CD4-positive, alpha-beta T cell treated with Interleukin-6 for 4 hours (primary cell): ENCODE measurements at regions not wholly inside any gene's neighbourhood (a gene's known extent, or its start where the extent isn't known, plus 50 kb on each side); places are given as distances from the start of the nearest gene placed in this dataset.

Experiments used
- DNase-seq: peaks from one replicate; pipeline ENCODE4 v3.0.0-alpha.2; 2020; ENCODE audit warnings: mixed read lengths

DNA sequence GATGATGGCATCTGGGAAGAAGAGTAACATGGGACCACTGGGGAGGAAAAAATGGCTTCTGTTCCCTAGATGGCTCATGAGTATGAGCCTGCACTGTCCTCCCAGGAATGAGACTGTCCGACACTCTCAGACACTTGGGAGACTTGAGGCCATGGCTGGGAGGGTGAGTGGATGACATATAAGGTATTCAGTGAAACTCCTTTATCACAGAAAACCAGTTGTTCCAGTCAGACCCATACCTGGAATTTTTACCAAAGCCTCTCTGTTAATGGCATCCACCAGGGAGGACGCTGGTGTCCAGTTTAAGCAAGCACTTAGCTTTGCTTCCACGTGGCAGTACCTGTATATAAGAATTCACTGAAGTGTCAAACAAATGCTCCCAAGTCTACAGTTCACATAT is 116.7 kb upstream of the C10orf90 start:
- no peak for DNase-seq

DNA sequence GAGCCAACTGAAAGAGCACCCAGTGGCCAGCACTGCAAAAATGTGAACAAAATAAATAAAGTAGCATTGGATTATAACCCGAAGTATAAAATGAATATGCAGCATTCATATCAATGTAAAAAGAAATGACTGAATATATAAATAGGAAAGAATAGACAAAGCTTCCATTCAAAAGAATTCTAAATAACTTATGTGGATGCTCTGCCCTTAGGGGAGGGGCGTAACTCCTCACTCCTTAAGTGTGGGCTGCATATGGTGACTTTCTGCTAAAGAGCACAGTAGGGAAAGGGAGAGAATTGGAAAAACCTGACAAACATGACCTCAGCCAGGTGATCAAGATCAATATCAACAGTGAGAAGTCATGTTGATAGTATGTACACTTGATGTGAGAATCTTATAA is 109.9 kb upstream of the DOCK1 start:
- no peak for DNase-seq

DNA sequence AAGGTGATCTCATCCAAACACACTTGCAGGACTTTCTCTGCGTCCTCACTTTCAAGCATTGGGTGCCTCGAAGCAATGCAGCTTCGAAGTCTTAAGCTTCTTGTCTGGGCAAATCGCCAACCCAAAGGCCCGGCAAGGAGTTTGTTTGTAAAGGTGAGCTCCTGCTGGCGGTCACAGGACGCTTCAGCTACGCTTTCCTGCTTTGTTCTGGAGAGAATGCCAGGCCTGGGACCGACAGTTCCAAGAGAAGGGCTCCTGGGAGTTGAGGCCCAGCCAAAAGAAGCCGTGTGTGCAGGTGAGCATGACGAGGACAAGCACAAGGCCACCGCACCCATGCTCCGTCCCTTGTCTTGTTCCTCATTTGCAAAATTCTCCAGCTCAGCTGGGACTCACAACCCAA is 106.6 kb upstream of the DOCK1 start:
- no peak for DNase-seq

DNA sequence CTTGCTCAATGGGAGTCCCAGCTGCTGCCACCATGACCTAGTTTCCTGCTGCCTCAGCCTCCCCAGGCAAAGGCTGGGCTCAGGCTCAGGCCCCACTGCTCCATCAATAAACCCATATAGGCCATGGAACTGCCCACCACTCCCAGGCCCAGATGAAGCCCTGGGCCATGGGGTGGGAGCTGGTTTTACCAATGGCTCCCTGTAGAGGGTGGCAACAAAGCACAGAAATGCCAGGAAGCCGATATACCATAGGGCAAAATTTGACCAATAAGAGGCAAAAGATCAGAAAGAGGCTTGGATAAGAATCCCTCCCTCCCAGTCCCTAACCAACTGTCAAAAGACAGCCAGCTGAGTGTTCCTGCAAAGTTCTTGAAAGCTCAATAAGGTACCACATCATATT is 101.8 kb upstream of the DOCK1 start:
- no peak for DNase-seq

DNA sequence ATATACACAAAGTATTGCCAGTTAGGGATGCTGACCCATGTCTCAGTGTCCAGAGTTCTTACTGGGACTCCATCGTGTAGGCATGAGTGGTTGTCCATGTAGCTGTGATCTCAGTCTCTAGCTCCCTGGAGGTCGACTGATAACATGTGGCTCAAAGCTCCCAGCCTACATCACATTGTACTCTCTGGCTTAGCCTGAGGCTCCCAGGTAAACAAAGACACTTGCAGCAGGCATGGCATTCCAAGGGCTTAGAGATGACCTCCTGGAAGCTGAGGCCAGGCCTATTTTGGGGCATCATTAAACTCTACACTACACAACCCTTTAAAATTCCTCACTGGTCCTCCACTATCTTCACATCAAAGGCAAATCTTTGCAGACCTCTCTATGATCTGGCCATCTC is 100.8 kb upstream of the DOCK1 start:
- DNase-seq: no peak

DNA sequence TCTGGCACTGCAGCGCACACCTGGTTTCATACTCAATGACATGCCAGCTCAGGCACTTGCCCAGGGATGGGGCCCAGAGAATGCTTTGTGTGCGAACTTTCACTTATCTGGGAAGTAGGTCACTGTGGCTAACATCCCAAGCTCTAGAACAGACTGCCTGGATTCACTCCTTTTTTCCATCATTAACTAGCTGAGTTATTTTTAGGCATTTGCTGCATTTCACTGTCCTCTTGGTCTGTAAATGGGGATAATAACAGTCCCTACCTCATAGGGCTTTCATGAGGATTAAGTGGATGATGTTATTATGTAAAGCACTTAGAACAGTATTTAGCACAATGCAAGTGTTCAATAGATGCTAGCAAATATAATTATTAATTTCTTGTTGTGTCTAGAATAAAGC is 98.7 kb upstream of the DOCK1 start:
- no peak for DNase-seq

DNA sequence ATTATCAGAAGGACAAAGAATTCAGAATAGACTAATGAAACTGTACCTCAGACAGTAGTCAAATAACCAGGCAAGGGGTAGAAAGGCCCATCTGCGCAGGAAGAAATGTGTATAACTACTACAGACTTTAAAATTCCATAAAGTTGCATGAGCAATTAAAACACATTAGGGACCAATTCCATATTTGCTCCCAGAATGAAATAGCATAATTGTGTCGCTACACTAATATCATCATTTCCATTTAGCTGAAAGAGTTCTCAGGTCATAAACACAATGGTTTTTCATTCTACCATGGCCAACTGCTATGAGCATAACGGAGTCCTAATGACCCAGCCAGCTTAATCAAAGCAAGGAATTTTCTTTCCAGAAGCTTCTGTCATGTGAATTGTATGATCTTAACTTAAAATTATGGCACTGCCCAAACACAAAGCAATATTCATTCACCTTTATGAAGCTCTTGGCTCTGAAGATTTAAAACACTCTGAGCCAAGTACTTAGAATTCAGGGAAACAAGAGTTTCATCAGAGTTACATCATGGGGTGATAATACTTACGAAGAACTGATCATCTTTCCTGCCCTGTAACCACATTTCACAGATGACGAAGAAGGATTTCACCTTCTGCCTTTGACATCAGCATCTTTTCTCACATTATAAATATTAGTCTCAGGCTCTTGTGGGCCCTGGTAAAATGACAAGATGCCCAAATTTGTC is 98.1 kb upstream of the DOCK1 start:
- no peak for DNase-seq

DNA sequence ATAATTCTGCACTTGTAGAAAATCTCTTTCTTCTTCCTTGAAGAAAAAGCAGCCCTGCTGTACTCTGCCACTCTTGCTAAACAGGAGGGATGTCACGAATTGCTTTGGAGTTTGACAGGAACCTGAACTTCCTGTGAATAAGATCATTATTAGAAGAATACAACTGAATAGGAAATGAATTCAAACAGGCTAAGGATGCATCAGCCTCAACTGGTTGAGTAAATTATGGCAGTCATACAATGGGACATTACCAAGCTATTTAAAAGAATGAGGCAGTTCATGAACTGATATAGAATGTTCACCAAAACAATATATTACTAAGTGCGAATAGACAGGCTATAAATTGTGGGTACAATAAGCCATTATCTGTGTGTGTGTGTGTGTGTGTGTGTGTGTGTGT is 97.1 kb upstream of the DOCK1 start:
- DNase-seq: no peak

DNA sequence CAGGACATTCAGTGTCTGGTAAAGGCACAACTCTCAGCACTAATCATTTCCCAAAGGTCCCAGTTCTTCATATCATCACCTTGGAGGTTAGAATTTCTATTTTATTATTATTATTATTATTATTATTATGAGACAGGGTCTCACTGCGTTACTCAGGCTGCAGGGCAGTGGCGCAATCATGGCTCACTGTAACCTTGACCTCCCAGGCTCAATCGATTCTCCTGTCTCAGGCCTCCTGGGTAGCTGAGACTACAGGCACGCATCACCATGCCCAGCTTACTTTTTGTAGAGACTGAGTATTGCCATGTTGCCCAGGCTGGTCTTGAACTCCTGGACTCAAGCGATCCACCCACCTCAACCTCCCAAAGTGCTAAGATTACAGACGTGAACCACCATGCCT is 91.8 kb upstream of the DOCK1 start:
- no peak for DNase-seq

DNA sequence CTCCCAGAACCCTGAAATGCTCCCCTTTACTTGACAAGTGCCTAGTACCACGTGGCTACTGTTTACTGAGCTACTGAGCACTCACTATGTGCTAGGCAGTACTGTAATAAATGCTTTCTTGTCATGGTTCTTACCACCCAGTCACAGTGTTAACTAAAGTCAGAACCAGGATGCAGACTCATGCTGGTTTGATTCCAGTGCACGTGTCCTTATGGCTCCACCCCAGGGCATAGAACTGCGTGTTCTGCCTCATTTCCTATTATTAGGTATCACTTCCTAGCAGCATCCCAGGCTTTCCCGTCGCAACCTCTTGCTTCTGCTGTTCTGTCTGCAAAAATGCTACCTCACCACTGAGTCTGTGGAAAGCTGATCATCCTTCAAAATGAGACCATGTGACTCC is 71.7 kb upstream of the DOCK1 start:
- no peak for DNase-seq

DNA sequence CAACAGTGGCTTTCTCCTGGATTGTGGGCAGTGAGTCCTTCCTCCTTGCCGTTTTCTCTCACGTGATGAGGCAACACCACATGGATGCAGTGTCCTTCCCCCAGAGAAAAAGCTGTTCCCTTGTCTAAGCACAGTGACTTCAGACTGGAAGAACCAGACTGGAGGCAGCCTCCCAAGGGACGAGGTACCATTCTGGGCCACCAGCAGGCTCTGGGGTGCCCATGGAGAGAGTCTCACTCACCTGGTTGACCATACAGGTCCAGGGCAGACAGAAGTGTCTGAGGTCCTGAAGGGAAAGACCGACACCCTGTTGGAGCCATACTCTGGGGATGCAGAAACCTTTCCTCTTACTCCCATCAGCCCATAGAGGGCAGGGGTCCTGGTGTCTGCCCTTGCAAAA is 69.2 kb upstream of the DOCK1 start:
- DNase-seq: no peak

DNA sequence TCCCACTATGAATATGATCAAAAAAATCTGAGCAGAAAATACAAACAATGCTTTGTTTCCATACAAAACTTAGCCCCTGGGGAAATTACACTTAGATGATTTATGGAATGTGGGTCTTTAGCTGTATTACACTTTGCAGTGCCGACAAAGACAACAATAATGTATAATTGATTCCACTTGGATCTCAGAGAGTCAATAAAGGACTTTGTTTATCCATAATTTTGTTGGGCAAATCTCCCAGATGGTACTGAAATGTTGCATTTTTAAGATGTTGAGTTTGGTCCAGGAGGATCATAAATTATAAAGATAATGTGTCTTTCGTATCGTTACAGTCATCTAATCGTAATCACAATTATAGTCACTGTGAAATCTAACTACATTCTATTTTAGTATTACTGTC is 66.9 kb upstream of the DOCK1 start:
- no peak for DNase-seq

DNA sequence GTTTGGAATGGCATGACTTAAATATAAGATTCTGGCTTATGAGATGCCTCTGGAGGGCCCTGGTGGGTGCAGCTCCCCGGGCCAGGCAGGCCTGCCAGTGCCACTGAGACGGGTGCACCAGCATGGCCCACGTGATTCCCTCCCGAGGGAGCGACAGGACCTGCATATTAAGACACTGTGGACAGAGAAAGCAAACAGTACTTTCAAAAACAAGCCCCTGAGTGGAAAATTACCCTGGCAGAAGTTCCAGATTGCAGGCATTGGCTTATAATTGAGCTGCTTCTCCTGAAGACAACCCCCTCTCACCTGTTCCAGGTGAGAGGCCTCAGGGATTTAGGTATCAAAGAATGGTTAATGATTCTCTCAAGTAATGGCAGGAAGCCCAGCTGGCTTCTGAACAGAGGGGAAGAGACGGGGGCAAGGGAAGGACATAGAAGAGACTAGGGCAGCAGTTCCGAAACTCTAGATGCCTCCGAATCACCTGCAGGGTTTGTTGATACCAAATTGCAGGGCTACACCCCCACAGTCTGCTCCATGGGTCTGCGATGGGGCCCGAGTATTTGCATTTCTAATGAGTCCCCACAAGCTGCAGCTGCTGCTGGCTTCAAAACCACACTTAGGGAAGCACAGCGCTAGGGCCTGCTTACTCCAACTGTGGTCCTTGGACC is 66.0 kb upstream of the DOCK1 start:
- no peak for DNase-seq

DNA sequence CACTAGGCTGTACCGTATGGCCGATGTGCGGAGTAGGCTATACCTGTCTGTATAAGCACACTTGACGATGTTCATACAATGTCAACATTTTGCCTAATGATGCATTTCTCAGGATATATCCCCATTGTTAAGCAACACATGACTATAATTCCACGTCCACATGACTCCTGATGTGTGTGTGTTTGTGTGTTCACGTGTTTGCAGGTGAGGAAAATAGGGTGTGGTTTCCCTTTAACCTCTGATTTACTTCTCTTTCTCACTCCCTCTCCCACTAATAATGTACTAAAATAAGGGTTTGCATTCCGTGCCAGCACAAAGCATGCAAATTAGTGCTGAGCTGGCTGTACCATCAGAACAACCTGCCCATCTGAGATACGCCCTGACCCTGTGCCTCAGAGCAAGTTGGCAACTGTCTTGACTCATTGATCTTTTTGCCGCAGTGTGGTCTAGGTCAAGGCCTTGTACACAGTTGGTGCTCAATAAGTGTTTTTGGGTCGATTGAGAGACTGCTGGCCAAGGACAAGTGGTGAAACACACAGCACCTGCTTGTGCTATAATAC is 64.6 kb upstream of the DOCK1 start:
- no peak for DNase-seq

DNA sequence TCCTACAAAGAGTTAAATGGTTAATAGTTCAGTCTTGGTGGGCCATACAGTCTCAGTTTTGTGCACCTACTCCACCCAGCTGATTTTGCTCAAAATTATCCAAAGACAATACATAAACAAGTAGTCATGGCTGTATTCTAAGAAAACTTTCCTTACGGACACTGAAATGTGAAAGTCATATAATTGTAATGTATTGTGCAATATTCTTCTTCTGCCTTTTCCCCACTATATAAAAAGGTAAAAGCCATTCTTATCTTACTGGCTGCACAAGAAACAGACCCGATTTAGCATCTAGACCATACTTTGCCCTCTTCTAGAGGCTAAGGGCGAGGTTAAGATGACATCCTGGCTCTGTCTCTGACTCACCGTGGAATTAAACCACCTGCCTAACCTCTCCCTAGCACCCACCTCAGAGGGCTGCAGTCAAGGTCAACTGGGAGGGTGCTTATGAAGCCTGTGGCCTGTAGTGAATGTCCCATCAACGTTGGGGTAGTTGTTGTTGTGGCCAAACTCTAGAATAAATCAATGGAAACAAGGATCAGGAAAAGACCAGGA is 63.8 kb upstream of the DOCK1 start:
- no peak for DNase-seq

DNA sequence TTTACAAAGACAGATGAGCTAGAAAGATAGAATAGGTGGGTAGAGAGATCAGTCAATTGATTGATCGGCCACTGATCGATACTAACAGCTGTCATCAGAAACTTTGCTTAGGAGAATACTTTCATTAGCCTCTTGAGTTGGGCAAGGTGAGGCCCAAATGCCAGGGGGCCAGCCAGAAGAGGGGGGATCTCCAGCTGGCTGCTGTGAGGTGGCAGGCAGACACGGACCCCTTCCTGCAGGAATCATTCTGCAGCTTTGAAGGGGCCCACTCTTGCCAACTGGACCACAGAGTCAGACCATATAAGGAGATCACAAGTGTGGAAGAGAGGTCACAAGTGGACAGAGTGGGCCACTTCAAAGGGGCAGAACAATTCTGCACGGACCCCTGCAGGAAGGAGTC is 62.9 kb upstream of the DOCK1 start:
- DNase-seq: no peak

DNA sequence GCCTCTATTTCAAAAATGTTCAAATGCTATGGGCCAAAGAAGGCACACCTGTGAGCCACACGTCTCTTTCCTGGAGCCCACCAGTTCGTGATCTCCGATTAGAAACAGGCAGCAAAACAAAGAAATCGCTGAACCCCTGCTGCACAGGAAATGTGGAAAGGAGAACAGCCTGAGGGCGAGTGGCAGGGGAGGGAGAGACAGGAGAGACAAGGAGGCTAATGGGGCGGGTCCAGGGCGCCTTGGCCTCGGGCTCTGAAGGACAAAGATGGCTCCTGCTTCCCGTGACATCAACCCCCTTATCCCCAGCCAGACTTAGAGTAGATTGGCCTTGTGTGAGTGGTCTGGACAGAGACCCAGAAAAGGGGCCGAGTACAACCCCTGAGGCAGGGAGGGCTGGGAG is 62.4 kb upstream of the DOCK1 start:
- no peak for DNase-seq

DNA sequence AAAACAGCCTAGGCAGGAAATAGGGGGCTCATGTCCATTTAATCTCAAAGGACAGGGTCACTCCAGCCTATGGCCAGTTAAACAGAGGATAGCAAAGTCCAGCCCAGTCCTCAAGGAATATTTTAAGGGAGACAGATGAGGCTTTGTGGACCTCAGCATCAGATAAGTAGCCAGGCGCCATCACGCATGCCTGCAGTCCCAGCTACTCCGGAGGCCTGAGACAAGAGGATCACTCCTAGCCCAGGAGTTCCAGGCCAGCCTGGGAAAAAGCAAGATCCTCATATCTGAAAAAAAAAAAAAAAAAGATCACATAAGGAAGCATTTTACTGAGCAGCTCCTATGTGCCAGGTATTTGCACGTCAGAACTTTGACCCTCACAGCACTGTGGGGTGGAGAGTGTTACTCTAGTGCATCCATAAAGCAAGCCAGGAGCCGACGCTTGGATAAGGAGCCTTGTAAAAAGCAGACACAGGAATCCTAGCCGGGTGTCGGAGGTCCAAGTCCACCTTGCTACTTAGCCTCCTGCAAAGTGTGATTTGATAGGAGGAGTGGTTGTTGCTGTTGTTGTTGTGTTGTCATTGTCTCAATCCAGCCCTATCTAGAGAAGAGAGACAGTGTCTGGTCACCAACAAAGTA is 61.8 kb upstream of the DOCK1 start:
- no peak for DNase-seq

DNA sequence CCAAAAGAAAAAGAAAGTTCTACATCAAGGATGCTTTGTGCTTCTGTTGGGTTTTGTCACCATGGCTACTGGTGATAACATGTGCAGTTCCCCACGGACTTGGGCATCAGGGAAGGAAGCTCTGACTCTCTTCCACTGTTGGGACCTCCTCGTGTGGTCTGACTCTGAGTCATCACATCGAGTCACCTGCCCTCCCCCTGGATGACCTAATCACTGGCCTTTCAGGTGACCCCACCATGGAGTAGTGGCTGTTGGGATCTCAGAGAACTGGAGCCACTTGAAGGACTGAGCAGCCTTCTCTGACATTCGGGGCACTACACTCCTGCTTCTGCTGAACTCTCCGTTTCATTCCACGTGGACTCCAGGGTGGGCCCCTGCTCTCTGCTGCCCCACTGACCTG is 60.8 kb upstream of the DOCK1 start:
- no peak for DNase-seq

DNA sequence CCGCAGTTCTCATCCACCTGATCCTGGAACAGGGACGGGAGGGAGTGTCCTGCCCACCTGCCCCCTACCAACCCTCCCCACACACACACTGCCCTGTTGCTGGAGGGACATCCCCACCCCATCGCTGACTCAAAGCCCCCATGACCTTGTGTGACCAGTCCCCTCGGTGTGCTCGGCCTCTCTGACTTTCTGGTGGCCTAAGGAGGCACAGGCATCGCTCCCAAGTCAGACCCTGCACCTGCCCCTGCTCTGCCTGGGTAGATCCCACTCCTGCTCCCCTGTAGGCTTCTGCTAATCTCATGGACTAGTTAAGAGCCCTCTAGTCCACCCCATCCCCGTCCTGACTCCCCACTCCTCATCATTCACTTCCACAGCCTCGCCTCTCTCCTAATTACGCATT is 58.8 kb upstream of the DOCK1 start:
- DNase-seq: no peak

DNA sequence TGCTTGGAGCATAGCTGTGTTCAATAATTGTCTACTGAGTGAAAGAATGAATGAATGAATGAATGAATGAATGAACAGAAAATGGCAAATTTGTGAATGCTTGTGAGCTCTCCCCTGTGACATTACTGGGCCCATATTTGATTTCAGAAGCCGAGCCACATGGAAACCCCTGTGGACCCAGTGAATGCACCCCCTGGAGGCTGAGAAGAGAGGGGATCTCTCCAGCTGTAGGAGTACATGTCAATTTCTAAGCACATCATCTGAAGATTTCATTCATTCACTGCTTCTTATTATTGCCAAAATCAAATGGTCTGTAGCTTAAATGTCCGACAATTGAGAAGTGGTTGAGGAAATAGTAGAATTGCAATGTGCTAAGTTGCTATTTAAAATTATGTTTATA is 58.3 kb upstream of the DOCK1 start:
- DNase-seq: no peak

DNA sequence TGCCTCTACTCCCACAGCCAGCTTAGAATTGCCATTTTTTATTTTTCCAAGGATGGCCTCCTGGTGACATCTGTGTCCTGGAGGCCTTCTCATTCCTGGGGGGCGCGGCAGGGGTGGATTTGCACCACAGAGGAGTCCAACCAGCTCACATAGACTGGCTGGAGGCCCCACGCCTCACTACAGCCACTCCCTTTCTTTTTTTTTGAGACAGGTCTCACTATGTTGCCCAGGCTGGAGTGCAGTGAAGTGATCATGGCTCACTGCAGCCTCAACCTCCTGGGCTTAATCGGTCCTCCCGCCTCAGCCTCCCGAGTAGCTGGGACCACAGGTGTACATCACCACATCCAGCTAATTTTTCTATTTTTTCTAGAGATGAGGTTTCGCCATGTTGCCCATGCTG is 57.6 kb upstream of the DOCK1 start:
- DNase-seq: no peak

DNA sequence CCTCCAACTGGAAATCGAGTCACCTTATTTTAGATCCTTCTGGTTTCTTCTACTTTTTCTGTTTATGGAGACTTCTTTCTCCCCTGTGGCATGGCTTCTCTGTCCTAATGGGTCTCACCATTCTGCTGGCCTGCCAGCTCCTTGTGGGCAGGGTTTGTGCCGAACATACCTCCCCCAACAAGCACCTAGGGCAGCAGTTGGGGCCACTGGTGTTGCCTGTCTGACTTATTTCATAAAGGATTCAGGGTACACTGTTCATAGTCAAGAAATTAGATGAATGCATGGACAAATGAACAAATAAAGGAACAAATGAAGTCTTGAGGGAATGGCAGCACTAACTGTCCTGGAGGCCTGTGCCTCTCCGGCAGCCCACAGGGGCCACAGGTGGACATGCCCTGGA is 55.6 kb upstream of the DOCK1 start:
- DNase-seq: no peak
